ENCODE measurements at regions not wholly inside any gene's neighbourhood (a gene's known extent, or its start where the extent isn't known, plus 50 kb on each side); places are given as distances from the start of the nearest gene placed in this dataset.

DNA sequence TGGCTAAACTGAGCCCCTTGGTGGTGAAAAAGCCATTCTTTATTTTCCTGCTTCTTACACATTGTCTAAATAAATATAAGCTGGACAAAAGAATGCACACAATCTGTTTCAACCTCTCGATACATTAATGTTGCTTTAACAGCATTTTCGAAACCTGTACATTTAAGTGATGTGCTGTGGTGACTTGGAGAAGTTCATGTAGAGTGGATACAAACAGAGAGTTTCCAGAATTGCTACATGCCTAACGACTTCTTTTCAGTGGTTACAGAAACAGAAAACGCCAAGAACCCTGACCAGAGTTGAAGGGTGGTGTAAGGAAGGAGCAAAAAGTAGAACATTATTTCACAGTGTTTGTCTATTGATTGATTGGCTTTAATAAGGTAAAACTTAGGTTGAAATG lies 500.9 kb downstream of the SLC16A7 start:
- Histone ChIP-seq H3K27ac (ENCODE audit: low read length) (no peak overlapping the region), H3K4me3 (ENCODE audit: low read depth in 1 of 2, low read length in 2 of 2) (no peak overlapping the region), H3K36me3 (ENCODE audit: control insufficient read depth in 1 of 2, insufficient read depth in 2 of 2, low read length in 2 of 2) (no peaks in the 10 kb centered on the region), H3K9me3 (ENCODE audit: control insufficient read depth in 1 of 2, low read length in 2 of 2) (peaks cover 0 to 9% of the 10 kb centered on the region in 2 donors), H3K27me3 (ENCODE audit: low read depth, low read length) (no peaks in the 10 kb centered on the region), H3K4me1 (ENCODE audit: control insufficient read depth in 1 of 2, insufficient read depth in 2 of 2, low read length in 2 of 2) (no peaks in the 10 kb centered on the region)

DNA sequence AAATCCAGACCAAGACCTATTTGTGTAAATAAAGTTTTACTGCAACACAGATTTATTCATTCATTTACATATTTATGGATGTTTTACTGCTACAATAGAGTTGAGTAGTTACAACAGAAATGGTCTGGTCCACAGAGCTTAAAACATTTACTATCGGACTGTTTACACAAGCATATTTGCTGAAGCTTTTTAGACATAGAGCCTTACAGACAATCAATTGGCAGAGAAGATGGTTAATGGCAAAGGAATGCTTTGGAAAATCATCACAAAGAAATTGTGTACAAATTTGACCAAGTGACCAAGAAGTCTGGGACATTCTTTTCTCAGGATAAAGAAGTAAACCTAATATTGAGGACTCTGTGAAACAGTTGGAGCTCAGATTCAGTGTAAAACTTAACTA lies 504.3 kb downstream of the SLC16A7 start:
- H3K4me1 ChIP-seq (ENCODE audit: control insufficient read depth in 1 of 2, insufficient read depth in 2 of 2, low read length in 2 of 2) = no peaks in the 10 kb centered on the region
- peaks cover 0 to 9% of the 10 kb centered on the region in 2 donors for H3K9me3 ChIP-seq (ENCODE audit: control insufficient read depth in 1 of 2, low read length in 2 of 2)
- H3K27me3 ChIP-seq (ENCODE audit: low read depth, low read length) = no peaks in the 10 kb centered on the region
- H3K4me3 ChIP-seq (ENCODE audit: low read depth in 1 of 2, low read length in 2 of 2) = no peak overlapping the region
- H3K27ac ChIP-seq (ENCODE audit: low read length) = no peak overlapping the region
- H3K36me3 ChIP-seq (ENCODE audit: control insufficient read depth in 1 of 2, insufficient read depth in 2 of 2, low read length in 2 of 2) = no peaks in the 10 kb centered on the region

GRCh38 chr12:60100852-60101251 lies 505.0 kb downstream of the SLC16A7 start:
- no peak overlapping the region for H3K27ac ChIP-seq (ENCODE audit: low read length)
- peaks cover 0 to 9% of the 10 kb centered on the region in 2 donors for H3K9me3 ChIP-seq (ENCODE audit: control insufficient read depth in 1 of 2, low read length in 2 of 2)
- no peak overlapping the region for H3K4me3 ChIP-seq (ENCODE audit: low read depth in 1 of 2, low read length in 2 of 2)
- no peaks in the 10 kb centered on the region for H3K4me1 ChIP-seq (ENCODE audit: control insufficient read depth in 1 of 2, insufficient read depth in 2 of 2, low read length in 2 of 2)
- H3K36me3 ChIP-seq (ENCODE audit: control insufficient read depth in 1 of 2, insufficient read depth in 2 of 2, low read length in 2 of 2) = no peaks in the 10 kb centered on the region
- no peaks in the 10 kb centered on the region for H3K27me3 ChIP-seq (ENCODE audit: low read depth, low read length)

- H3K9me3 ChIP-seq (ENCODE audit: control insufficient read depth in 1 of 2, low read length in 2 of 2) = peaks cover 0 to 9% of the 10 kb centered on the region in 2 donors
- no peaks in the 10 kb centered on the region for H3K27me3 ChIP-seq (ENCODE audit: low read depth, low read length)
- H3K4me3 ChIP-seq (ENCODE audit: low read depth in 1 of 2, low read length in 2 of 2) = no peak overlapping the region
- H3K36me3 ChIP-seq (ENCODE audit: control insufficient read depth in 1 of 2, insufficient read depth in 2 of 2, low read length in 2 of 2) = no peaks in the 10 kb centered on the region
- H3K27ac ChIP-seq (ENCODE audit: low read length) = no peak overlapping the region
- no peaks in the 10 kb centered on the region for H3K4me1 ChIP-seq (ENCODE audit: control insufficient read depth in 1 of 2, insufficient read depth in 2 of 2, low read length in 2 of 2)
Measured at GRCh38 chr12:60101715-60102114, 505.9 kb downstream of the SLC16A7 start.

DNA sequence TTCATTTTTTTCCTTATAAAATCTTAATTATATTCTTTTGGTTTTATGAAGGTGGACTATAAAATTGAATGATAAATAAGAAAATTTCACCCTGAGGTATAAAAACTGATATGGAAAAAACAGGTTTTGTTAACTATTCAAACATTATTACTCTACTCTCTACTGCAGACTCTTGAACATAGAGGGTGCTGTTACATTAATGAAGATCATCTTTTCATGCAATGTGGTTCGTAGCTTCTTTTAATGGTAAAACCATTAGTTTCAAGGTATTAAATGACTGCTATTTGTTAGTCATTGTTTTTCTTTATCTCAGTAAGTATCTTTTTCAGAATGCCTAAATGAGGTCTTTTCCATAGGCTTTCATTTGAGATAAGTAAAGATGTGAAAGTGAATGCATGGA lies 510.4 kb downstream of the SLC16A7 start:
- Histone ChIP-seq H3K27ac (ENCODE audit: low read length) (no peak overlapping the region), H3K4me1 (ENCODE audit: control insufficient read depth in 1 of 2, insufficient read depth in 2 of 2, low read length in 2 of 2) (no peaks in the 10 kb centered on the region), H3K27me3 (ENCODE audit: low read depth, low read length) (no peaks in the 10 kb centered on the region), H3K9me3 (ENCODE audit: control insufficient read depth in 1 of 2, low read length in 2 of 2) (no peaks in the 10 kb centered on the region), H3K4me3 (ENCODE audit: low read depth in 1 of 2, low read length in 2 of 2) (no peak overlapping the region), H3K36me3 (ENCODE audit: control insufficient read depth in 1 of 2, insufficient read depth in 2 of 2, low read length in 2 of 2) (no peaks in the 10 kb centered on the region)

DNA sequence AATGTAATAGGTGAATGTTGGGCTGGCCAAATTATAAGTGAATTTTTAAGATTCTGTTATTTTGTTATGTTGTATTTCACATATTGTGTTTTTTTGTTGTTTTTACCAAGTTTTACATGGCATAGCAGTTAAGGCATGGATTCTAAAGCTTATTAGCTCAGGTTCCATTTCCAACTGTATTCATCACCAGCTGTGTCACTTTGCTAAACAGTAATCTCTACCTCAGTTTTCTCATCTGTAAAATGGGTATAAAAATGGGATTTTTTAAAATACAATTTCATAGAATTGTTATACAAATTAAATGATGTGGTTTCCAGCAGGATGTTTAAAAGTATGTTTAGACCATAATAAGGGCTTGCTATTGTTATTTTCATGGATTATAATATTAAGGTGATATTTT lies 512.2 kb downstream of the SLC16A7 start:
- H3K4me3 ChIP-seq (ENCODE audit: low read depth in 1 of 2, low read length in 2 of 2) = no peak overlapping the region
- H3K4me1 ChIP-seq (ENCODE audit: control insufficient read depth in 1 of 2, insufficient read depth in 2 of 2, low read length in 2 of 2) = no peaks in the 10 kb centered on the region
- no peaks in the 10 kb centered on the region for H3K27me3 ChIP-seq (ENCODE audit: low read depth, low read length)
- H3K27ac ChIP-seq (ENCODE audit: low read length) = no peak overlapping the region
- H3K9me3 ChIP-seq (ENCODE audit: control insufficient read depth in 1 of 2, low read length in 2 of 2) = no peaks in the 10 kb centered on the region
- H3K36me3 ChIP-seq (ENCODE audit: control insufficient read depth in 1 of 2, insufficient read depth in 2 of 2, low read length in 2 of 2) = no peaks in the 10 kb centered on the region

- Histone ChIP-seq H3K4me3 (ENCODE audit: low read depth in 1 of 2, low read length in 2 of 2) (no peak overlapping the region), H3K27me3 (ENCODE audit: low read depth, low read length) (no peaks in the 10 kb centered on the region), H3K9me3 (ENCODE audit: control insufficient read depth in 1 of 2, low read length in 2 of 2) (no peaks in the 10 kb centered on the region), H3K27ac (ENCODE audit: low read length) (no peak overlapping the region), H3K4me1 (ENCODE audit: control insufficient read depth in 1 of 2, insufficient read depth in 2 of 2, low read length in 2 of 2) (no peaks in the 10 kb centered on the region), H3K36me3 (ENCODE audit: control insufficient read depth in 1 of 2, insufficient read depth in 2 of 2, low read length in 2 of 2) (no peaks in the 10 kb centered on the region)
Measured at GRCh38 chr12:60112063-60112462, 516.2 kb downstream of the SLC16A7 start.

GRCh38 chr12:60112763-60113162 lies 516.9 kb downstream of the SLC16A7 start:
- Histone ChIP-seq H3K36me3 (ENCODE audit: control insufficient read depth in 1 of 2, insufficient read depth in 2 of 2, low read length in 2 of 2) (no peaks in the 10 kb centered on the region), H3K9me3 (ENCODE audit: control insufficient read depth in 1 of 2, low read length in 2 of 2) (no peaks in the 10 kb centered on the region), H3K27ac (ENCODE audit: low read length) (no peak overlapping the region), H3K4me1 (ENCODE audit: control insufficient read depth in 1 of 2, insufficient read depth in 2 of 2, low read length in 2 of 2) (no peaks in the 10 kb centered on the region), H3K4me3 (ENCODE audit: low read depth in 1 of 2, low read length in 2 of 2) (no peak overlapping the region), H3K27me3 (ENCODE audit: low read depth, low read length) (no peaks in the 10 kb centered on the region)

DNA sequence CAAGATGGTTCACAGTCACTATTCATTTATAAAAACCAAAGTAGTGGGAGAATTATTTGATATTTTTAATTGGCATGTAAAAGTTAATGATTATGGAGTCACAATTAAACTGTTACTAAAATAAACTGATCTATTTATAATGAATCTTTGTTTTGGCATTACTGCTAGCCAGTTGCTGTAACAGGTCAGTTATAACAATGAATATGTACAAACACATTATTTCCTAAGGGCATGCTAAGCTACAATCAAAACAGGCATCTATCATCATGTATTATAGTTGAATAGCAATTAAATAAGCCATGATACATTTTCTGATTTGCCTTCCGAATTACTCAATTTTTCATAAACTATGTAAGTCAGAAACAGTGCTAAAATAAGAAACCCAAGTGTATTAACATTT lies 518.3 kb downstream of the SLC16A7 start:
- no peak overlapping the region for H3K4me3 ChIP-seq (ENCODE audit: low read depth in 1 of 2, low read length in 2 of 2)
- no peaks in the 10 kb centered on the region for H3K4me1 ChIP-seq (ENCODE audit: control insufficient read depth in 1 of 2, insufficient read depth in 2 of 2, low read length in 2 of 2)
- H3K9me3 ChIP-seq (ENCODE audit: control insufficient read depth in 1 of 2, low read length in 2 of 2) = no peaks in the 10 kb centered on the region
- no peak overlapping the region for H3K27ac ChIP-seq (ENCODE audit: low read length)
- H3K27me3 ChIP-seq (ENCODE audit: low read depth, low read length) = no peaks in the 10 kb centered on the region
- no peaks in the 10 kb centered on the region for H3K36me3 ChIP-seq (ENCODE audit: control insufficient read depth in 1 of 2, insufficient read depth in 2 of 2, low read length in 2 of 2)

GRCh38 chr12:60119327-60119726 lies 523.5 kb downstream of the SLC16A7 start:
- H3K27me3 ChIP-seq (ENCODE audit: low read depth, low read length) = no peaks in the 10 kb centered on the region
- no peak overlapping the region for H3K27ac ChIP-seq (ENCODE audit: low read length)
- no peak overlapping the region for H3K4me3 ChIP-seq (ENCODE audit: low read depth in 1 of 2, low read length in 2 of 2)
- no peaks in the 10 kb centered on the region for H3K9me3 ChIP-seq (ENCODE audit: control insufficient read depth in 1 of 2, low read length in 2 of 2)
- no peaks in the 10 kb centered on the region for H3K36me3 ChIP-seq (ENCODE audit: control insufficient read depth in 1 of 2, insufficient read depth in 2 of 2, low read length in 2 of 2)
- H3K4me1 ChIP-seq (ENCODE audit: control insufficient read depth in 1 of 2, insufficient read depth in 2 of 2, low read length in 2 of 2) = no peaks in the 10 kb centered on the region

GRCh38 chr12:60120199-60120598 lies 524.4 kb downstream of the SLC16A7 start:
- no peak overlapping the region for H3K27ac ChIP-seq (ENCODE audit: low read length)
- no peaks in the 10 kb centered on the region for H3K9me3 ChIP-seq (ENCODE audit: control insufficient read depth in 1 of 2, low read length in 2 of 2)
- H3K4me3 ChIP-seq (ENCODE audit: low read depth in 1 of 2, low read length in 2 of 2) = no peak overlapping the region
- H3K27me3 ChIP-seq (ENCODE audit: low read depth, low read length) = no peaks in the 10 kb centered on the region
- no peaks in the 10 kb centered on the region for H3K36me3 ChIP-seq (ENCODE audit: control insufficient read depth in 1 of 2, insufficient read depth in 2 of 2, low read length in 2 of 2)
- no peaks in the 10 kb centered on the region for H3K4me1 ChIP-seq (ENCODE audit: control insufficient read depth in 1 of 2, insufficient read depth in 2 of 2, low read length in 2 of 2)

DNA sequence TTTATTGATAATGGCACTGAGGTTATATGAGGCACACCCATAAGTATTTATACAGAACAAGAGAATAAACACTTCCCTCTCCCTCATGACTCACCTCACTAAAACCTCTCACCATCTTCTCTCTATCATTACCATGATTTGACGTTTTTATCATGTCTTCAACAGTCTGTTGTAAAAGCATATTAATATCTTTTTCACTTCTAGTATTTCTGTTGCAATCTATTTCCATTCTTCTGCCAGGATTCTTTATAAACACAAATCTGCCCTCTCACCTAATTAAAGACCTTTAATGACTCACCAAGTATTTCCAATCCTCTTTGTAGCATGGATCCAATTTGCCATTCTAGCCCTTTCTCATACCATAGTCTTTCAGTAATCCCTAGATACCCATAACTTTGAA lies 527.7 kb downstream of the SLC16A7 start:
- no peaks in the 10 kb centered on the region for H3K27me3 ChIP-seq (ENCODE audit: low read depth, low read length)

More for the DNA sequence above, 527.7 kb downstream of the SLC16A7 start:
- Histone ChIP-seq H3K36me3 (ENCODE audit: control insufficient read depth in 1 of 2, insufficient read depth in 2 of 2, low read length in 2 of 2) (no peaks in the 10 kb centered on the region), H3K4me3 (ENCODE audit: low read depth in 1 of 2, low read length in 2 of 2) (no peak overlapping the region), H3K9me3 (ENCODE audit: control insufficient read depth in 1 of 2, low read length in 2 of 2) (no peaks in the 10 kb centered on the region), H3K27ac (ENCODE audit: low read length) (no peak overlapping the region), H3K4me1 (ENCODE audit: control insufficient read depth in 1 of 2, insufficient read depth in 2 of 2, low read length in 2 of 2) (no peaks in the 10 kb centered on the region)
